Mesendoderm (in vitro differentiated cells): ENCODE measurements at regions not wholly inside any gene's neighbourhood (a gene's known extent, or its start where the extent isn't known, plus 50 kb on each side); places are given as distances from the start of the nearest gene placed in this dataset.

Experiments
- DNase-seq: peaks from one replicate; pipeline ENCODE4 v3.0.0; 2013
- H2AK5ac ChIP-seq: 2 replicates; pipeline ENCODE4 v1.6.1; 2013; ENCODE audit warnings: low read length, inconsistent platforms
- H2BK120ac ChIP-seq: 2 replicates; pipeline ENCODE4 v1.6.1; 2013; ENCODE audit warnings: low read depth, mild to moderate bottlenecking, low read length, moderate library complexity, mixed read lengths
- H2BK15ac ChIP-seq: replicated peaks from 2 replicates; pipeline ENCODE4 v1.6.1; 2013; ENCODE audit warnings: low read depth, mild to moderate bottlenecking, moderate library complexity
- H2BK5ac ChIP-seq: 2 replicates; pipeline ENCODE4 v1.6.1; 2013; ENCODE audit warnings: low read length, inconsistent platforms
- H3K18ac ChIP-seq: 2 replicates; pipeline ENCODE4 v1.6.1; 2013; ENCODE audit warnings: mild to moderate bottlenecking, low read length, mixed read lengths
- H3K23ac ChIP-seq: one replicate; pipeline ENCODE4 v1.6.1; 2013; ENCODE audit warnings: low read length
- H3K27ac ChIP-seq: 2 replicates; pipeline ENCODE4 v1.5.1; 2013; ENCODE audit warnings: low read depth, mild to moderate bottlenecking, inconsistent platforms, low read length, moderate library complexity
- H3K27me3 ChIP-seq: 2 replicates; pipeline ENCODE4 v1.6.1; 2013; ENCODE audit warnings: low read length, control low read depth, mild to moderate bottlenecking, inconsistent platforms; ENCODE audit not compliant: insufficient read depth, poor library complexity
- H3K36me3 ChIP-seq: 2 replicates; pipeline ENCODE4 v1.6.1; 2013; ENCODE audit warnings: low read length, inconsistent platforms; ENCODE audit not compliant: control insufficient read depth, insufficient read depth
- H3K4ac ChIP-seq: one replicate; pipeline ENCODE4 v1.6.1; 2013; ENCODE audit warnings: low read depth, mild to moderate bottlenecking, low read length, moderate library complexity
- H3K4me1 ChIP-seq: 2 replicates; pipeline ENCODE4 v1.6.1; 2013; ENCODE audit warnings: low read depth, low read length, inconsistent platforms; ENCODE audit not compliant: control insufficient read depth
- H3K4me2 ChIP-seq: 2 replicates; pipeline ENCODE4 v1.6.1; 2013; ENCODE audit warnings: low read length
- H3K4me3 ChIP-seq: 2 replicates; pipeline ENCODE4 v1.5.1; 2013; ENCODE audit warnings: mild to moderate bottlenecking, low read length
- H3K56ac ChIP-seq: one replicate; pipeline ENCODE4 v1.6.1; 2013; ENCODE audit warnings: low read length
- H3K79me1 ChIP-seq: 2 replicates; pipeline ENCODE4 v1.6.1; 2013; ENCODE audit warnings: low read length, inconsistent platforms
- H3K79me2 ChIP-seq: 2 replicates; pipeline ENCODE4 v1.6.1; 2013; ENCODE audit warnings: mild to moderate bottlenecking, low read length; ENCODE audit not compliant: control insufficient read depth, insufficient read depth
- H3K9ac ChIP-seq: 2 replicates; pipeline ENCODE4 v1.6.1; 2013; ENCODE audit warnings: low read length, inconsistent platforms
- H4K5ac ChIP-seq: one replicate; pipeline ENCODE4 v1.6.1; 2013; ENCODE audit warnings: low read length
- H4K8ac ChIP-seq: one replicate; pipeline ENCODE4 v1.6.1; 2013; ENCODE audit warnings: low read depth, mild to moderate bottlenecking, control low read depth, low read length, moderate library complexity
- WGBS: extraction: QIAGEN DNeasy Blood & Tissue Kit; methylation state at CpG from one replicate; pipeline ENCODE4 v1.1.7; 2013; ENCODE audit warnings: low lambda C conversion rate, missing lambda C conversion rate; ENCODE audit not compliant: insufficient coverage; ENCODE audit errors: extremely low coverage; 5-methylcytosine and 5-hydroxymethylcytosine counted together

DNA sequence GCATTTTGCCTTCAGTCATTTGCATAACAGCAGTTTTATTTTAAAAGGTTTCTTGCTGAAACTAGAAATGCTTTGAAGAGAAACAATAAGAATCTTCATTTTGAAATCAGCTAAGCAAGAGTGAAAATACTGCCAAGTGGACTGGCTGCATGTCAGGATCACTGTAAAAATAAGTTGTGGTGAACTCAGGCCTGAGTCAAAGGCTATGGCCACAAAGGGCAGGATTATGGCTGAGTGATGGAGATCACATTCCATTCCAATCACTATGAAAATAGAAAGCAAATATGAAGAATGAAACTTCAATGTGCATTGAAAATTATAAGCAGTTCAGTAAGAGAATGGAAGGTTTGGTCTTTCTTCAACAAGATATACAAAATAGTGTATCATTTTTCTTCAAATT lies 224.5 kb downstream of the PCDH18 start:
- H3K79me2 ChIP-seq, result no peaks in the 10 kb centered on the region

DNA sequence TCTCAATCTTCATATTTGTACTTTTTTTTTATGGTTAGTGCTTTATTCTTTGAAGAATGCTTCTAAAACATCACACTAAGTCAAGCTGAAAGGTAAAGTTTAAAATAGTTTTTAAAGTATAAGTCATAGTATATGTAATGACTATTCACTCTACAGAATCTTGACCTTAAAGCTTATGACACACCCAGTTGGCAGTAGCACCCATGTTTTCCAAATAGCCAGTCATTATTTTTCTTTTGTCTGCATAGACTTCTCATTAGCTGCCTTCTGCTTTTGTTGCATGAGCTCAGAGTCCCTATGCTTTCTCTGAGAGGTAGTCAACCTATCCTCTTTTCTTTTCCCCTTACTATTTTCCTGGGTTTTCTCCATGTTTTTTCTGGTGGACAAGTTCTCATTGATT lies 231.5 kb downstream of the PCDH18 start:
- no peak overlapping the region for H4K5ac ChIP-seq
- H3K56ac ChIP-seq, result no peak overlapping the region
- no peaks in the 10 kb centered on the region for H3K4me1 ChIP-seq
- H3K27me3 ChIP-seq, result no peaks in the 10 kb centered on the region
- no peak overlapping the region for H3K4ac ChIP-seq
- H2BK120ac ChIP-seq, result no peak overlapping the region
- no peak overlapping the region for H2BK5ac ChIP-seq
- DNase-seq, result no peak
- H4K8ac ChIP-seq, result no peak overlapping the region
- H2AK5ac ChIP-seq, result no peak overlapping the region
- H3K9ac ChIP-seq, result no peak overlapping the region
- no peak overlapping the region for H2BK15ac ChIP-seq
- no peaks in the 10 kb centered on the region for H3K79me2 ChIP-seq
- H3K27ac ChIP-seq, result no peak overlapping the region
- H3K4me3 ChIP-seq, result no peak overlapping the region
- no peak overlapping the region for H3K18ac ChIP-seq
- H3K79me1 ChIP-seq, result no peaks in the 10 kb centered on the region
- no peak overlapping the region for H3K23ac ChIP-seq
- no peak overlapping the region for H3K4me2 ChIP-seq
- H3K36me3 ChIP-seq, result no peaks in the 10 kb centered on the region

More for the DNA sequence above, 224.5 kb downstream of the PCDH18 start:
- H2BK15ac ChIP-seq, result no peak overlapping the region
- no peak overlapping the region for H2BK120ac ChIP-seq
- H3K4me2 ChIP-seq, result no peak overlapping the region
- no peak overlapping the region for H3K27ac ChIP-seq
- H3K36me3 ChIP-seq, result no peaks in the 10 kb centered on the region
- H3K56ac ChIP-seq, result no peak overlapping the region
- H2AK5ac ChIP-seq, result no peak overlapping the region
- no peaks in the 10 kb centered on the region for H3K27me3 ChIP-seq
- no peak overlapping the region for H3K4me3 ChIP-seq
- H3K18ac ChIP-seq, result no peak overlapping the region
- H4K5ac ChIP-seq, result no peak overlapping the region
- H3K4me1 ChIP-seq, result no peaks in the 10 kb centered on the region
- no peak overlapping the region for H2BK5ac ChIP-seq
- no peak overlapping the region for H3K23ac ChIP-seq
- no peak overlapping the region for H3K4ac ChIP-seq
- no peaks in the 10 kb centered on the region for H3K79me1 ChIP-seq
- DNase-seq, result no peak
- no peak overlapping the region for H4K8ac ChIP-seq
- no peak overlapping the region for H3K9ac ChIP-seq

DNA sequence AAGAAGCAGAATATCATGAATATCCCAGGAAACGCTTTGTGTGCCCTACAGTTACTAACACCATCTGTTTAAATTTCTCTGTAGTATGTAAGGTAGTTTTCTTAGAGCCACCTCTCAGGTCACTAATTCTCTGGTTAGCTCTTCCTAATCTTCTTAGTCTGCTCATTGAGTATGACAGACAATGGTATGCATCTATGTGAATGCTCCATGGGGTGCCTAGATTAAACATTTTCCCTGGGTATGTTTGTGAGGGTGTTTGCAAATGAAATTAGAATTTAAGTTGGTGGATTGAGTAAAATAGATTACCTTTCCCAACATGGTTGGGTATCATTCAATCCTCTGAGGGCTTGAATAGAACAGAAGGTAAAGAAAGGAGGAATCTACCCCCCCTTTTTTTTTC lies 233.0 kb downstream of the PCDH18 start:
- H2BK120ac ChIP-seq, result no peak overlapping the region
- H3K27ac ChIP-seq, result no peak overlapping the region
- DNase-seq, result peak; percentile 53
- no CpG with 5 or more reads among the region's 1 CpG for WGBS
- no peak overlapping the region for H3K23ac ChIP-seq
- no peaks in the 10 kb centered on the region for H3K79me1 ChIP-seq
- H3K56ac ChIP-seq, result no peak overlapping the region
- H2BK5ac ChIP-seq, result no peak overlapping the region
- H3K4ac ChIP-seq, result no peak overlapping the region
- H3K79me2 ChIP-seq, result no peaks in the 10 kb centered on the region
- no peak overlapping the region for H3K18ac ChIP-seq
- no peaks in the 10 kb centered on the region for H3K36me3 ChIP-seq
- no peak overlapping the region for H3K4me2 ChIP-seq
- no peak overlapping the region for H3K4me3 ChIP-seq
- no peak overlapping the region for H4K5ac ChIP-seq
- no peak overlapping the region for H3K9ac ChIP-seq
- H2BK15ac ChIP-seq, result no peak overlapping the region
- no peaks in the 10 kb centered on the region for H3K4me1 ChIP-seq
- H4K8ac ChIP-seq, result no peak overlapping the region
- H2AK5ac ChIP-seq, result no peak overlapping the region
- no peaks in the 10 kb centered on the region for H3K27me3 ChIP-seq

DNA sequence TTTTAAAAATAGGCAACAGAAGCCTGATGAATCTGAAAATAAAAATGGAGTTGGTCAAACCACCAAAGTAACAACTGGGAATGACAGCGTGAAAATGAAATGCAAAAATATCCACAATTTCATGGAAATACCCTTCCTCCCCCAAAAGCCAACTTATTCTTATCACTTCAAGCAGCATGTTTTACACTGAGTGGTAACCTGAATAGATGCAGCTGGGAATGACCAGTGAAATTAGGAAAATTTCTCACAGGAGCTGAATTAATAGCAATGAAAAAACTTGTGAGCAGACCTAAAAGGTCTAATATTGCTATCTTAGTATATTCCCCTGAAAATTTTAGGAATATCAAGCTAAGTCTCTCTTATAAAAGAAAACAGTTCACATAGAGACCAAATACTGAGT lies 239.0 kb downstream of the PCDH18 start:
- Histone ChIP-seq H4K8ac (no peak overlapping the region), H2BK120ac (no peak overlapping the region), H3K23ac (no peak overlapping the region), H3K79me2 (no peaks in the 10 kb centered on the region), H3K36me3 (no peaks in the 10 kb centered on the region), H3K4me3 (no peak overlapping the region), H2BK5ac (no peak overlapping the region), H4K5ac (no peak overlapping the region), H3K27me3 (no peaks in the 10 kb centered on the region), H2AK5ac (no peak overlapping the region), H2BK15ac (no peak overlapping the region), H3K4me2 (no peak overlapping the region), H3K79me1 (no peaks in the 10 kb centered on the region), H3K4me1 (no peaks in the 10 kb centered on the region), H3K4ac (no peak overlapping the region), H3K9ac (no peak overlapping the region), H3K27ac (no peak overlapping the region), H3K56ac (no peak overlapping the region), H3K18ac (no peak overlapping the region)
- WGBS, result no CpG with 5 or more reads among the region's 1 CpG
- DNase-seq, result no peak

DNA sequence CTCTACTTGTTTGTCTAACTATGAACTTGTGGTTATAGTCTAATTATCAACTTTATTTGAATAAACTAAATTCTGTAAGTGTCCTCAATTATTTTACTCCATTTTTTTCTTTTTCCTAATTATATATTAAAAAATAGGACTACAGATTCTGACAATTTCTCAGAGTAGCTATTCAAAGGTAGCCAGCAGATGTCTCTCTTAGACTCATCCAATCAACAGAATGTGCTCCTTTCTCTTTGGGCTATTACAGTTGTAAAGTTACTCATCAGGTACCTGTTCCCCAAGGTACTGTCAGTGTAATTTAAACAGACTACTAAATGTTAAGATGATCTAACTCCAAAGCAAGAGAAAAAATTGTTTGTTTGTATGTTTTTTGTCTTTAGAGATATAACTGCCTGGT lies 248.6 kb downstream of the PCDH18 start:
- H3K4me3 ChIP-seq, result no peak overlapping the region
- H3K4me1 ChIP-seq, result no peaks in the 10 kb centered on the region
- no peak overlapping the region for H3K4me2 ChIP-seq
- H4K5ac ChIP-seq, result no peak overlapping the region
- H3K23ac ChIP-seq, result no peak overlapping the region
- no peak overlapping the region for H2BK120ac ChIP-seq
- H3K27ac ChIP-seq, result no peak overlapping the region
- H3K4ac ChIP-seq, result no peak overlapping the region
- H2AK5ac ChIP-seq, result no peak overlapping the region
- no peak overlapping the region for H3K9ac ChIP-seq
- H4K8ac ChIP-seq, result no peak overlapping the region
- no peaks in the 10 kb centered on the region for H3K36me3 ChIP-seq
- H3K79me1 ChIP-seq, result no peaks in the 10 kb centered on the region
- H3K79me2 ChIP-seq, result no peaks in the 10 kb centered on the region
- H2BK15ac ChIP-seq, result no peak overlapping the region
- DNase-seq, result peak; percentile 30
- no peak overlapping the region for H2BK5ac ChIP-seq
- H3K18ac ChIP-seq, result no peak overlapping the region
- H3K27me3 ChIP-seq, result no peaks in the 10 kb centered on the region
- H3K56ac ChIP-seq, result no peak overlapping the region

GRCh38 chr4:137278431-137278830 lies 253.9 kb downstream of the PCDH18 start:
- no peak overlapping the region for H2AK5ac ChIP-seq
- no peaks in the 10 kb centered on the region for H3K79me2 ChIP-seq
- no peaks in the 10 kb centered on the region for H3K79me1 ChIP-seq
- H3K23ac ChIP-seq, result no peak overlapping the region
- H3K56ac ChIP-seq, result no peak overlapping the region
- no peak overlapping the region for H3K4ac ChIP-seq
- no peaks in the 10 kb centered on the region for H3K4me1 ChIP-seq
- no peak overlapping the region for H2BK120ac ChIP-seq
- H3K4me3 ChIP-seq, result no peak overlapping the region
- DNase-seq, result no peak
- no peak overlapping the region for H3K18ac ChIP-seq
- no peak overlapping the region for H3K9ac ChIP-seq
- H3K36me3 ChIP-seq, result no peaks in the 10 kb centered on the region
- H2BK5ac ChIP-seq, result no peak overlapping the region
- no peaks in the 10 kb centered on the region for H3K27me3 ChIP-seq
- no peak overlapping the region for H3K4me2 ChIP-seq
- H3K27ac ChIP-seq, result no peak overlapping the region
- WGBS, result no CpG with 5 or more reads among the region's 1 CpG
- no peak overlapping the region for H4K5ac ChIP-seq
- no peak overlapping the region for H4K8ac ChIP-seq
- no peak overlapping the region for H2BK15ac ChIP-seq
